IMR-90 (cell line): ENCODE measurements at regions not wholly inside any gene's neighbourhood (a gene's known extent, or its start where the extent isn't known, plus 50 kb on each side); places are given as distances from the start of the nearest gene placed in this dataset.

ENCODE experiments used
- ATAC-seq: fragments of 200-7000 bp; cut with Tn5 transposase; 2 replicates; pipeline ENCODE4 v1.9.1; 2020; ENCODE audit warnings: low read depth, mild to moderate bottlenecking, moderate library complexity
- BruUV-seq: library from RNA; stranded (reverse); fragments of 400-500 nt; replicated peaks from 2 replicates; lab custom pipeline; 2021; lab: Mats Ljungman, UMichigan
- CTCF ChIA-PET: fragments of 300-600 bp; formaldehyde crosslinking; extraction: SDS; loops from one replicate; lab custom pipeline; 2021; ENCODE audit warnings: antibody characterized with exemption; lab: Yijun Ruan, JAX
- POLR2A ChIA-PET: fragments of 300-600 bp; sonication (Branson Sonifier 250); formaldehyde crosslinking; loops from one replicate; lab custom pipeline; 2022; ENCODE audit warnings: antibody characterized with exemption; ENCODE audit not compliant: unreplicated experiment; lab: Charles Lee
- DNase-seq: peaks from one replicate; pipeline ENCODE4 v3.0.0; 2013
- H2AFZ ChIP-seq: replicated peaks from 2 replicates; pipeline ENCODE3; 2013; ENCODE audit warnings: low read length, mild to moderate bottlenecking; ENCODE audit not compliant: poor library complexity
- H2AK5ac ChIP-seq: 2 replicates; pipeline ENCODE4 v1.6.1; 2013; ENCODE audit warnings: low read depth, low read length, inconsistent platforms
- H2AK9ac ChIP-seq: replicated peaks from 2 replicates; pipeline ENCODE3; 2013; ENCODE audit warnings: mild to moderate bottlenecking, low read depth, low read length, moderate library complexity; ENCODE audit not compliant: poor library complexity
- H2BK120ac ChIP-seq: 2 replicates; pipeline ENCODE4 v1.6.1; 2013; ENCODE audit warnings: low read depth, low read length, inconsistent platforms
- H2BK15ac ChIP-seq: 3 replicates; pipeline ENCODE4 v1.6.1; 2013; ENCODE audit warnings: low read depth, low read length, inconsistent platforms
- H2BK20ac ChIP-seq: 2 replicates; pipeline ENCODE4 v1.6.1; 2013; ENCODE audit warnings: low read depth, mild to moderate bottlenecking, inconsistent platforms, low read length, moderate library complexity
- H2BK5ac ChIP-seq: 2 replicates; pipeline ENCODE4 v1.6.1; 2013; ENCODE audit warnings: mild to moderate bottlenecking, low read depth, low read length, inconsistent platforms; ENCODE audit not compliant: poor library complexity, severe bottlenecking
- H3K14ac ChIP-seq: replicated peaks from 2 replicates; pipeline ENCODE4 v1.6.1; 2013; ENCODE audit warnings: low read depth, low read length, inconsistent platforms
- H3K18ac ChIP-seq: 2 replicates; pipeline ENCODE4 v1.6.1; 2013; ENCODE audit warnings: low read depth, low read length, control low read depth
- H3K23ac ChIP-seq: 2 replicates; pipeline ENCODE4 v1.6.1; 2013; ENCODE audit warnings: low read depth, low read length, inconsistent platforms
- H3K27ac ChIP-seq: 2 replicates; pipeline ENCODE4 v1.5.1; 2013; ENCODE audit warnings: mild to moderate bottlenecking, control low read depth, low read length; ENCODE audit not compliant: insufficient read depth
- H3K27me3 ChIP-seq: 2 replicates; pipeline ENCODE4 v1.6.1; 2013; ENCODE audit warnings: low read length; ENCODE audit not compliant: control insufficient read depth, insufficient read depth
- H3K36me3 ChIP-seq: 2 replicates; pipeline ENCODE4 v1.6.1; 2013; ENCODE audit warnings: low read length, mixed read lengths; ENCODE audit not compliant: control insufficient read depth, insufficient read depth
- H3K4ac ChIP-seq: 2 replicates; pipeline ENCODE4 v1.6.1; 2013; ENCODE audit warnings: low read depth, low read length, inconsistent platforms
- H3K4me1 ChIP-seq: 2 replicates; pipeline ENCODE4 v1.6.1; 2013; ENCODE audit warnings: low read length, mixed read lengths; ENCODE audit not compliant: control insufficient read depth, insufficient read depth
- H3K4me2 ChIP-seq: 2 replicates; pipeline ENCODE4 v1.6.1; 2013; ENCODE audit warnings: low read depth, mild to moderate bottlenecking, control low read depth, low read length, moderate library complexity
- H3K4me3 ChIP-seq: 2 replicates; pipeline ENCODE4 v1.5.1; 2013; ENCODE audit warnings: low read depth, mild to moderate bottlenecking, control low read depth, low read length, moderate library complexity; ENCODE audit not compliant: insufficient read depth
- H3K56ac ChIP-seq: 2 replicates; pipeline ENCODE4 v1.6.1; 2013; ENCODE audit warnings: low read length, inconsistent platforms; ENCODE audit not compliant: insufficient read depth; ENCODE audit errors: extremely low read depth
- H3K79me1 ChIP-seq, 2 experiments: 2 replicates each; pipeline ENCODE4 v1.6.1; 2013; ENCODE audit warnings: low read length in 2 of 2, inconsistent platforms in 1 of 2, low read depth in 1 of 2
- H3K9ac ChIP-seq: 2 replicates; pipeline ENCODE4 v1.6.1; 2013; ENCODE audit warnings: low read depth, low read length, control low read depth
- H3K9me1 ChIP-seq: 2 replicates; pipeline ENCODE4 v1.6.1; 2013; ENCODE audit warnings: low read length, inconsistent platforms; ENCODE audit not compliant: insufficient read depth
- H3K9me3 ChIP-seq: 2 replicates; pipeline ENCODE4 v1.6.1; 2013; ENCODE audit warnings: low read length; ENCODE audit not compliant: control insufficient read depth, insufficient read depth
- H4K20me1 ChIP-seq: 2 replicates; pipeline ENCODE4 v1.6.1; 2013; ENCODE audit warnings: low read length, inconsistent platforms; ENCODE audit not compliant: insufficient read depth
- H4K5ac ChIP-seq: 2 replicates; pipeline ENCODE4 v1.6.1; 2013; ENCODE audit warnings: mild to moderate bottlenecking, low read depth, low read length, control low read depth
- H4K8ac ChIP-seq, 2 experiments: 2 replicates each; pipeline ENCODE4 v1.6.1; 2013; ENCODE audit warnings: low read depth in 2 of 2, low read length in 2 of 2, control low read depth in 1 of 2, inconsistent platforms in 1 of 2
- H4K91ac ChIP-seq: 2 replicates; pipeline ENCODE4 v1.6.1; 2013; ENCODE audit warnings: low read depth, low read length, inconsistent platforms; ENCODE audit not compliant: insufficient read depth
- FOS ChIP-seq: fragments of 150-350 bp; IDR thresholded peaks from 2 replicates; pipeline ENCODE4 v1.6.1; 2016; ENCODE audit warnings: low read depth, low read length
- MAFK ChIP-seq: IDR thresholded peaks from 2 replicates; pipeline ENCODE4 v1.6.1; 2012; ENCODE audit warnings: low read depth, low read length, improper control_type of control experiment
- dilution Hi-C: fragments of 300-500 bp; cut with HindIII; formaldehyde crosslinking; loops from one replicate; pipeline ENCODE4 v1.14.3; 2018; ENCODE audit warnings: low sequenced_read_pairs; ENCODE audit not compliant: unreplicated experiment
- in situ Hi-C: fragments of 300-500 bp; cut with MboI; formaldehyde crosslinking; loops from 3 replicates; pipeline ENCODE4 v1.14.3; 2019; ENCODE audit warnings: low sequenced_read_pairs, inconsistent platforms, mixed read lengths
- intact Hi-C: fragments of 100-400 bp; cut with micrococcal nuclease; formaldehyde crosslinking; loops from 2 replicates; pipeline ENCODE4 v1.10.0; 2022

GRCh38 chr1:110774398-110774797, 98.5 kb upstream of the CD53 start:
- POLR2A ChIA-PET, result no interaction called here
- H4K20me1 ChIP-seq, result no peaks in the 10 kb centered on the region
- no peaks in the 10 kb centered on the region for H3K36me3 ChIP-seq

More at GRCh38 chr1:110774398-110774797, 98.5 kb upstream of the CD53 start:
- H3K27ac ChIP-seq, result no peak overlapping the region
- no peak overlapping the region for H3K9ac ChIP-seq
- H3K4me1 ChIP-seq, result no peaks in the 10 kb centered on the region
- no peaks in the 10 kb centered on the region for H3K79me1 ChIP-seq
- H3K18ac ChIP-seq, result no peak overlapping the region
- H2BK15ac ChIP-seq, result no peak overlapping the region
- H3K4me3 ChIP-seq, result no peak overlapping the region
- H3K4ac ChIP-seq, result no peak overlapping the region
- no peak overlapping the region for H2BK120ac ChIP-seq
- dilution Hi-C loops (no loop called here), intact Hi-C loops (no loop called here), in situ Hi-C loops (loop anchor here (10.0 kb wide), 1 partner anchor 250 kb away; no protein-coding TSS in a partner anchor)
- no peak overlapping the region for H2AK5ac ChIP-seq
- no peak overlapping the region for H3K4me2 ChIP-seq
- peaks cover 8% of the 10 kb centered on the region; the same call in 1 of the 2 replicates for H3K27me3 ChIP-seq
- H2BK5ac ChIP-seq, result no peak overlapping the region
- no peak for TF ChIP-seq MAFK
- no peak for TF ChIP-seq FOS
- no peak overlapping the region for H2BK20ac ChIP-seq
- no peak overlapping the region for H3K56ac ChIP-seq
- no peaks in the 10 kb centered on the region for H3K9me3 ChIP-seq
- H3K23ac ChIP-seq, result no peak overlapping the region
- no peak overlapping the region for H2AFZ ChIP-seq
- H2AK9ac ChIP-seq, result no peak overlapping the region
- CTCF ChIA-PET, result interaction anchor here (0.5 to 1.4 kb wide), 3 partner anchors 9 to 192 kb away, joined by 3 to 4 read pairs (median 3); no protein-coding TSS in a partner anchor
- H3K9me1 ChIP-seq, result no peaks in the 10 kb centered on the region
- ATAC-seq (no peak), DNase-seq (no peak)
- BruUV-seq, result no TSS peak
- H4K8ac ChIP-seq, result no peak overlapping the region
- no peak overlapping the region for H3K14ac ChIP-seq
- no peak overlapping the region for H4K5ac ChIP-seq
- H4K91ac ChIP-seq, result no peak overlapping the region
